Upper lobe of right lung (tissue), 1 donor: ENCODE measurements at regions not wholly inside any gene's neighbourhood (a gene's known extent, or its start where the extent isn't known, plus 50 kb on each side); places are given as distances from the start of the nearest gene placed in this dataset.

Source experiments
- ATAC-seq: fragments of 200-7000 bp; cut with Tn5 transposase; one replicate; pipeline ENCODE4 v1.9.1; 2020; ENCODE audit warnings: mild to moderate bottlenecking, moderate library complexity
- DNase-seq: peaks from one replicate; pipeline ENCODE4 v3.0.0-alpha.2; 2020
- H3K27ac ChIP-seq: fragments of 200-600 bp; one replicate; pipeline ENCODE4 v1.8.0; 2022
- H3K27me3 ChIP-seq: fragments of 200-600 bp; one replicate; pipeline ENCODE4 v1.8.0; 2022; ENCODE audit warnings: mild to moderate bottlenecking
- H3K36me3 ChIP-seq: fragments of 200-600 bp; one replicate; pipeline ENCODE4 v1.8.0; 2022
- H3K4me1 ChIP-seq: fragments of 200-600 bp; one replicate; pipeline ENCODE4 v1.8.0; 2022
- H3K4me3 ChIP-seq: fragments of 200-600 bp; one replicate; pipeline ENCODE4 v1.8.0; 2022; ENCODE audit warnings: mild to moderate bottlenecking
- H3K9me3 ChIP-seq: fragments of 200-600 bp; one replicate; pipeline ENCODE4 v1.8.0; 2022
- intact Hi-C: fragments of 100-400 bp; cut with DNase I; formaldehyde crosslinking; loops from one replicate; pipeline ENCODE4 v1.11.0; 2022
- TF ChIP-seq, protein P1 (sequence below): fragments of 200-600 bp; IDR thresholded peaks from one replicate; pipeline ENCODE4 v1.8.0; 2022; ENCODE audit warnings: antibody characterized with exemption
- donor health status: DM: no; HTN: yes; CAD: no; lungs with severe emphysema.

DNA sequence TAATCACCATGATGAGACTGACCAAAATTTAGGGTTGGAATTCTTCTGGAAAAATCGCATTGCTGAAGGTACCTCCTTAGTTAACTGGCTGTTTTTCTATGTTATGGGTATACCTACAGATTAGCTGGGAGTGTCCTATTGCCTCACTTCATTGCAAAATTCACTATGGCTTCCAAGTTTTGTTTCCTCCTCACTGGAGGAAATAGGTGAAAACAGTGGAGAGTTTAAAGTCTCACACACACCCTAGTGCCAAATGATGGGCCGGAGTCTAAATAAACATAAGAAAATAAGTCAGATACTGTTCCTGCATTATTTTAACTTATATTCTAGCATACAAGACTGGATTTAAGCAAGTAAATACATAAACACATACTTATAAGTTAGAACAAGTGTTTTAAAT lies 98.2 kb downstream of the AHR start:
- Histone ChIP-seq H3K27me3 (no peaks in the 10 kb centered on the region), H3K36me3 (no peaks in the 10 kb centered on the region), H3K27ac (no peak overlapping the region), H3K4me1 (no peaks in the 10 kb centered on the region), H3K4me3 (no peak overlapping the region), H3K9me3 (no peaks in the 10 kb centered on the region)
- ATAC-seq (no peak), DNase-seq (no peak)
- TF ChIP-seq, protein P1, sequence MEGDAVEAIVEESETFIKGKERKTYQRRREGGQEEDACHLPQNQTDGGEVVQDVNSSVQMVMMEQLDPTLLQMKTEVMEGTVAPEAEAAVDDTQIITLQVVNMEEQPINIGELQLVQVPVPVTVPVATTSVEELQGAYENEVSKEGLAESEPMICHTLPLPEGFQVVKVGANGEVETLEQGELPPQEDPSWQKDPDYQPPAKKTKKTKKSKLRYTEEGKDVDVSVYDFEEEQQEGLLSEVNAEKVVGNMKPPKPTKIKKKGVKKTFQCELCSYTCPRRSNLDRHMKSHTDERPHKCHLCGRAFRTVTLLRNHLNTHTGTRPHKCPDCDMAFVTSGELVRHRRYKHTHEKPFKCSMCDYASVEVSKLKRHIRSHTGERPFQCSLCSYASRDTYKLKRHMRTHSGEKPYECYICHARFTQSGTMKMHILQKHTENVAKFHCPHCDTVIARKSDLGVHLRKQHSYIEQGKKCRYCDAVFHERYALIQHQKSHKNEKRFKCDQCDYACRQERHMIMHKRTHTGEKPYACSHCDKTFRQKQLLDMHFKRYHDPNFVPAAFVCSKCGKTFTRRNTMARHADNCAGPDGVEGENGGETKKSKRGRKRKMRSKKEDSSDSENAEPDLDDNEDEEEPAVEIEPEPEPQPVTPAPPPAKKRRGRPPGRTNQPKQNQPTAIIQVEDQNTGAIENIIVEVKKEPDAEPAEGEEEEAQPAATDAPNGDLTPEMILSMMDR, result no peak
- intact Hi-C loops, result no loop called here

DNA sequence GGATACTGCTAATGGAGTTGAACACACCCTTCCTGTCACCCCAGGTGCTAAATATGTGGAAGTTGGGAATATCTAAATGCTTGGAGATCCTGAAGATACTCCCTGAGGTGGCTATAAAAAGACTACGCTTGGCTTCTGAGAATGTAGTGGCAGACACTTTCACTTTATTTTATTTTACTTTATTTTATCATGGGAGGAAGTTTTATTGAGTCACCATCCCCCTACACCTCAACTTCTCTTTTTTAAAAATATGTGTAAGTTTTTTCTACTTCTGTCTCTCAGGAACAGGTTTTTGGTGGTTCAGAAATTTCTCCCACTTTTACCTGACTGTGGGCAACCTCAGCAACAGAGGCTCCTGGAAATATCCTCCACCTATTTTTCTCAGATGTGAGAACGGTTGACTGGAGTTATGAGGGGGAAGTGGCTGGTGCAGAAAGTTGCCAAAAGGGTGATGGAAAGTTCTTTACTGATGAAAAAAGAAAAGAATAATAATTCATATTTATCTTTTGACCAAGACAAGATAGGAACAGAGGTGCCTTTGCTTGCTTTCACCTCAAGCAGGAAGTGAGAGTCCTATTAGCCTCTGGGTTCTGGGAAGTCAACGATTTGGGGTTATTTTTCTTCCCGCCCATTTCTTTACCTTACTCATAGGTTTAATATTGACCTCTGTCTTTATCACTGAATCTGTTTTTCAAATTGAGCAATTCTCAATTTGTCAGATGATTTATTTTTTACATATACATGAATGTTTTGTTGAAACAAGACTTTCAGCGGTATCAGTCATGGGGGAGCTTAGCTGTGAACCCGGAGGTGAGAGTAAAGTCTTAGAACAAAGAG lies 103.6 kb downstream of the AHR start:
- DNase-seq (no peak), ATAC-seq (no peak)
- no peak overlapping the region for H3K4me3 ChIP-seq
- TF ChIP-seq, protein P1, result no peak
- intact Hi-C loops, result no loop called here
- H3K9me3 ChIP-seq, result no peaks in the 10 kb centered on the region
- H3K4me1 ChIP-seq, result peaks cover 12% of the 10 kb centered on the region
- no peaks in the 10 kb centered on the region for H3K27me3 ChIP-seq
- no peaks in the 10 kb centered on the region for H3K36me3 ChIP-seq
- no peak overlapping the region for H3K27ac ChIP-seq

DNA sequence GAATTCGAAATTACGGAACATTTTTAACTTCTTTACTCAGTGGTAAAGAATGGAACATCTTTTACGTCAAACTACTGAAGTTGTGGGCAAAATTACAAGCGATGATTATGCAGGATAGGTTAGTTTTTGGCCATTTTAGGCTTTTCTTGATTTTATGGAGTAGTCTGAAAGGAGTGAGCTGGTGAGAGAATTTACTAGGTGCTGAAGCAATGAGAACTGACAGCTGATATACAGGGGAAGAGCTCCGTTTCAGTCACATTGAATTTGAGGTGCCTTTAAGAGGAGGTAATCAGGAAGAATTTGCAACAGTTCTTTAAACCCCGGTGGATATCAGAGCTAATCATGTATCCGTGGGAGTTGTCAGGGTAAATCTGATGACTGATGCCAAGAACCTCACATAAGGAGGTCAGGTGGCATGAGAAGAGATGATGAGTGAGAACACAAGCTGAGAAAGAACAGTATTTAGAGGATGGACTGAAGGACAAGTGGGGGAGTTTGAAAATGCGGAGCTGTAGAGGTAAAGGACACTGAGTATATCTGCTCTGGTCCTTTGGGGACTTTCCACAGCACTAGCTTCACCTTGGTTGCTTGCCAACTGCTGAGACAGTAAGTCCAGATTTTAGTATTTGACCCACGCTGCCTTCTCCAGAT lies 104.3 kb downstream of the AHR start:
- Histone ChIP-seq H3K36me3 (no peaks in the 10 kb centered on the region), H3K27me3 (no peaks in the 10 kb centered on the region), H3K27ac (no peak overlapping the region), H3K4me3 (no peak overlapping the region), H3K4me1 (peaks cover 12% of the 10 kb centered on the region), H3K9me3 (no peaks in the 10 kb centered on the region)
- intact Hi-C loops, result no loop called here
- TF ChIP-seq, protein P1, result no peak
- ATAC-seq, result no peak
- no peak for DNase-seq

DNA sequence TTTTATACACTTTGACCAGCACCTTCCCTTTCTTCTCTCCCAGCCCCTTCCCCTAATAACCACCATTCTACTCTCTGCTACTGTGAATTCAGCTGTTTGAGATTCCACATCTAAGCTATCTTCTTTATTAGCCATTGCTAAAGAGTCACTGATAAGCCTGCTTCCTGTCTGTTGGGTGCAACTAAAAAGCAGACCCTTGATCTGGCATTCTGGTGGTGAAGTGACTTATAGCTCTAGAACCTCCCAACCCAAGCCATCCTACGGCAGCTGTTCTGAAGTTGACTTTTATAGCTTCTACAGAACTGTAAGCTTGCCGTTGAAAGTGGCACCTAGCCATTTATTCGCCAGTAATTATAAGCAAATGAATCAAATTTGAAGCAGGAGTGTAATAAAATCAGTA lies 105.6 kb downstream of the AHR start:
- ATAC-seq, result no peak
- TF ChIP-seq, protein P1, result no peak

DNA sequence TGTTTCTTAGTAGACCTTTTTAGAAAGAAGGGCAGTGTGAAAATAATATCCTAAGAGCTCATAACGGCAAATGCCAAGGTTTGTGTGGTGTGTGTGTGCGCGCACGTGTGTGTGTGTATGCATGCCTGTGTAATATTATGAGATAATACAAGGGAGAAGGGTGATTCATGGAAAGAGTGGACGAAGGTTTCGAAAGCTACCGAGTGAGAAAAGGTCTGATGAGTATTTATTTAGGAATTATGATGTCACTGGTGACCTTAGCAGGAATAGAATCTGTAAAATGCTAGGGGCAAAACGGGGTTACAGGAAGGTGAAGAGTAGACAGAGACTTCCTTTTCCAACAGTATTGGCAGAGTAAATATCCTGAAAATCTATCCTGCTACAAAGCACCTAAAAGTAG lies 107.3 kb downstream of the AHR start:
- intact Hi-C loops, result no loop called here
- H3K27ac ChIP-seq, result no peak overlapping the region
- DNase-seq, result no peak
- H3K4me1 ChIP-seq, result peaks cover 20% of the 10 kb centered on the region
- no peaks in the 10 kb centered on the region for H3K36me3 ChIP-seq
- no peaks in the 10 kb centered on the region for H3K27me3 ChIP-seq
- ATAC-seq, result no peak
- no peaks in the 10 kb centered on the region for H3K9me3 ChIP-seq
- TF ChIP-seq, protein P1, result no peak
- H3K4me3 ChIP-seq, result no peak overlapping the region

More for the DNA sequence above, 105.6 kb downstream of the AHR start:
- H3K4me1 ChIP-seq, result peaks cover 20% of the 10 kb centered on the region
- H3K9me3 ChIP-seq, result no peaks in the 10 kb centered on the region
- no peak overlapping the region for H3K4me3 ChIP-seq
- H3K27ac ChIP-seq, result no peak overlapping the region
- no peak for DNase-seq
- intact Hi-C loops, result no loop called here
- no peaks in the 10 kb centered on the region for H3K27me3 ChIP-seq
- H3K36me3 ChIP-seq, result no peaks in the 10 kb centered on the region
